Brain microvascular endothelial cell (primary cell): ENCODE measurements at regions not wholly inside any gene's neighbourhood (a gene's known extent, or its start where the extent isn't known, plus 50 kb on each side); places are given as distances from the start of the nearest gene placed in this dataset.

Experiments
- DNase-seq: peaks from one replicate; pipeline ENCODE4 v3.0.0-alpha.2; 2020
- H3K27ac ChIP-seq: fragments of 250-450 bp; sonication (Bioruptor Pico); 2 replicates; pipeline ENCODE4 v1.5.1; 2020; ENCODE audit warnings: mild to moderate bottlenecking, moderate library complexity
- H3K27me3 ChIP-seq: fragments of 250-450 bp; sonication (Bioruptor Pico); replicated peaks from 2 replicates; pipeline ENCODE4 v1.5.1; 2020; ENCODE audit warnings: mild to moderate bottlenecking
- H3K36me3 ChIP-seq: fragments of 250-450 bp; sonication (Bioruptor Pico); replicated peaks from 2 replicates; pipeline ENCODE4 v1.5.1; 2020; ENCODE audit warnings: mild to moderate bottlenecking
- H3K4me3 ChIP-seq: 2 replicates; pipeline ENCODE4 v1.5.1; 2011; ENCODE audit warnings: low read depth, mild to moderate bottlenecking, control low read depth, low read length, moderate library complexity
- in situ Hi-C: cut with HindIII; loops from 2 replicates; pipeline ENCODE4 v1.10.0; 2017; ENCODE audit warnings: low sequenced_read_pairs, low pct_ligation_motif_present
- TF ChIP-seq, protein P1 (sequence below): IDR thresholded peaks from 2 replicates; pipeline ENCODE4 v1.5.1; 2011; ENCODE audit warnings: low read depth, mild to moderate bottlenecking, moderate library complexity, low read length, control low read depth, inconsistent platforms; ENCODE audit errors: missing control alignments

DNA sequence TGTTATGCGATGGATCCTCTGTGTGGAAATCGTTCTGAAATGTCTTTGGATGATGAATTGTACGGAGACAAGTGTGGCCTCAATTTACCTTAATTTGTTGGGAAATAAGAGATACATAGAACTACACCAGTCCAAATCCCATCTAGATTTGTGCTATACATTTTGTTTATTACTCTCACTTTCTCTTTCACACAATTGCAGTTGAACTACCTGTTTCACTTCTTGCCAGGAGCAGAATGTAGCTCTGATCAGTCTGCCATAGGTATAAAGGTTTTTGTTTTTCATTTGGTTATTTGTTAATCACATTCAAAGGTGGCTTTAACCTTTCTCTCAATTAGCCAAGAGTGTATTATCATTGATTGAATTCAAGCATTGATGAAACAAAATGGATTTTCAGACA is 268.2 kb downstream of the SNAPC1 start:
- Histone ChIP-seq H3K36me3 (no peaks in the 10 kb centered on the region), H3K27me3 (no peaks in the 10 kb centered on the region), H3K4me3 (no peak overlapping the region), H3K27ac (no peak overlapping the region)
- in situ Hi-C loops = no loop called here
- TF ChIP-seq, protein P1, sequence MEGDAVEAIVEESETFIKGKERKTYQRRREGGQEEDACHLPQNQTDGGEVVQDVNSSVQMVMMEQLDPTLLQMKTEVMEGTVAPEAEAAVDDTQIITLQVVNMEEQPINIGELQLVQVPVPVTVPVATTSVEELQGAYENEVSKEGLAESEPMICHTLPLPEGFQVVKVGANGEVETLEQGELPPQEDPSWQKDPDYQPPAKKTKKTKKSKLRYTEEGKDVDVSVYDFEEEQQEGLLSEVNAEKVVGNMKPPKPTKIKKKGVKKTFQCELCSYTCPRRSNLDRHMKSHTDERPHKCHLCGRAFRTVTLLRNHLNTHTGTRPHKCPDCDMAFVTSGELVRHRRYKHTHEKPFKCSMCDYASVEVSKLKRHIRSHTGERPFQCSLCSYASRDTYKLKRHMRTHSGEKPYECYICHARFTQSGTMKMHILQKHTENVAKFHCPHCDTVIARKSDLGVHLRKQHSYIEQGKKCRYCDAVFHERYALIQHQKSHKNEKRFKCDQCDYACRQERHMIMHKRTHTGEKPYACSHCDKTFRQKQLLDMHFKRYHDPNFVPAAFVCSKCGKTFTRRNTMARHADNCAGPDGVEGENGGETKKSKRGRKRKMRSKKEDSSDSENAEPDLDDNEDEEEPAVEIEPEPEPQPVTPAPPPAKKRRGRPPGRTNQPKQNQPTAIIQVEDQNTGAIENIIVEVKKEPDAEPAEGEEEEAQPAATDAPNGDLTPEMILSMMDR = no peak
- no peak for DNase-seq

DNA sequence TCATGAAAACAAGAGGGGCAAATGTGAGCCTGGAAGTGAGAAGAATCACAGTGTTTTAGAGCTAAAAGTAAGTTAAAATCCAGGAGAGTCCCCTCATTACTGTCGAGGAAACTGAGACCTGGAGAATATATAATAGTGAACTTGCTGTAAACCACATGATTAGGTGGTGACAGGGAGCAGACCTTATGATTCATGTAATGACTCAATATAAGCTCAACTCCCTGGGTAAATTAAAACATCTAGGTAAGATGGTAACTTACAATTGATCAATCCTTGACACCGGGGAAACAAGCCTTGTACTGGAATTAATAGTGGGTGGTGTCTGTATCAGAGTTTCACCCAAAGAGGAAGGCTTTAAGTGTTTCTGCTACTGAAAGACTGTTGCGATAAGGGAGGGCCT is 269.3 kb downstream of the SNAPC1 start:
- H3K4me3 ChIP-seq = no peak overlapping the region
- DNase-seq = no peak
- no peaks in the 10 kb centered on the region for H3K36me3 ChIP-seq
- TF ChIP-seq, protein P1 = no peak
- in situ Hi-C loops = no loop called here
- no peaks in the 10 kb centered on the region for H3K27me3 ChIP-seq
- no peak overlapping the region for H3K27ac ChIP-seq

DNA sequence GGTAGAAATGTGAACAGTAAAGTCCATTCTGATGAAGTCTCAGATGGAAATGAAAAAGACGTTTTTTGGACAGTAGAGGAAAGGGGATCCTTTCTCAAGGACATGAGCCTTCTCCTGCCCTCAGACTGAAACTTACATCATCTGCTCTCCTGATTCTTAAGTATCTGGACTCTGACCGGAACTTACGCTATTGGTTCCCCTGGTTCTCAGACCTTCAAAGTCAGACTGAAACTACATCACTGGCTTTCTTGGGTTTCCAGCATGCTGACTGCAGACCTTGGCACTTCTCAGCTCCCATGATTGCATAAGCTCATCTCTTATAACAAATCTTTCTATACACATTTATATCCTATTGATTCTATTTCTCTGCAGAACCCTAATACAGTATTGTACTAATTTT is 291.0 kb downstream of the SNAPC1 start:
- Histone ChIP-seq H3K36me3 (no peaks in the 10 kb centered on the region), H3K27ac (no peak overlapping the region), H3K4me3 (no peak overlapping the region), H3K27me3 (no peaks in the 10 kb centered on the region)
- DNase-seq = no peak
- in situ Hi-C loops = no loop called here
- TF ChIP-seq, protein P1 = no peak

DNA sequence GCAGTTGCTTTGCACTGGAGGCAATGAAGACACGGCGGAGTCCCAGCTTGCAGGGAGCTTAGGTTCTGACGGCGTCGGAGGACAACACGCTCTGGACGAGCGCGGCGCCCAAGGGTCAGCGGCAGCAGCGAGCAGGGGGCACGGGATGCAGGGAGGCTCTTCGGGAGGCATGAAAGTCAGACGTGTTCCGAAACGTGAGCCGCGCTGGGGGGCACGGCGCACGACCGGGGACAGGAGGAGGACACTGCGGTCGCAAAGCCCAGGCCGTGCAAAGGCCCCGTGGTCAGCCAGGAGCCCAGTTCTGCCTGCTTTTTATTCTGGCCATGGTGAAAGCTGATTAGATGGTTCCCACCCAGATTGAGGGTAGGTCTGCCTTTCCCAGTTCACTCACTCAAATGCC is 294.6 kb downstream of the SNAPC1 start:
- H3K27me3 ChIP-seq = no peaks in the 10 kb centered on the region
- in situ Hi-C loops = no loop called here
- TF ChIP-seq, protein P1 = no peak
- DNase-seq = no peak
- no peaks in the 10 kb centered on the region for H3K36me3 ChIP-seq
- no peak overlapping the region for H3K27ac ChIP-seq
- H3K4me3 ChIP-seq = no peak overlapping the region

DNA sequence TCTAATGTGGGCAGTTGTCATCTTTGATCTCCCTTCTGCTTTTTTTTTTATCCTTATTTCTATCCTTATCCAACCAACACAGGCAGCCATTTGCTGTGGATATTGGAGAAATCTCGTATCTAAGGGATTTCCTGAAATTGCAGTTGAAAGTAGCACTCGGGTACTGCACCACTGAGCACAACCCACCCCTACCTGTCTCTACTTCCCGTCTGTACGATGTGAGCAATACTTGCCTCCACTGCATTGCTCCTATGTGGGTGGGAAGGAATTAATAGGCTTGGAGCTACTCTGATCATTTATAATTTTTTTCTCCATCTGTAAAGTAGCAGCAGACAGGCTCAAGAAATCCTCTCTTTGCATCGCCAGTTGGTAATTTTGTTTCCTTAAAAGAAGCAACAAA is 300.4 kb downstream of the SNAPC1 start:
- Histone ChIP-seq H3K27ac (no peak overlapping the region), H3K27me3 (no peaks in the 10 kb centered on the region), H3K36me3 (no peaks in the 10 kb centered on the region), H3K4me3 (no peak overlapping the region)
- TF ChIP-seq, protein P1 = no peak
- DNase-seq = no peak
- in situ Hi-C loops = no loop called here

DNA sequence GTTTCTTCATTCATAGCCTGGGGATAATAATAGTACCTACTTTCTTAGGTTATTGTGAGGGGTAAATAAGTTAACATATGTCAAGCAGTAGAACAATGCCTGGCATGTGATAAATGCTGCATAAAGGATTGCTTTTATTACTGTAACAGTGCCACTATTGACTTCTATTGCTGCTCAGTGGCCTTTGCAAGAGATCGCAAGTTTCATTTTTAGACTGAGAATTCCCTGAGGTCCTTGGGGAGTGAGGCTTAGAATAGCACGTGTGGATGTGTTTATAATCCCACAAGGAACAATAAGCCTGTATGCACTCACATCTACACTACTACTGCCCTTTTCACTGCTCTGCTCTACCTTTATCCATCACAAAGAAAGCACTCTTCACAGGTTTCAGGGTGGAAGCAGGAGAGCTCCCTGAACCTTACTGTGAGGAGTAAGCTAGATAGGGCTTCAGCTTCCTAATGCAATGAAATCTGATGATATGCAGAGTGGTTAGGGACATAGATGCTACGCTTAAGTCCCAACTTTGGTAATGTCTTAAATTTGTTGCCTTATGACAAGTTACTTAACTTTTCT is 302.6 kb downstream of the SNAPC1 start:
- in situ Hi-C loops = no loop called here
- no peak overlapping the region for H3K27ac ChIP-seq
- no peak for DNase-seq
- no peak overlapping the region for H3K4me3 ChIP-seq
- H3K27me3 ChIP-seq = no peaks in the 10 kb centered on the region
- H3K36me3 ChIP-seq = no peaks in the 10 kb centered on the region
- TF ChIP-seq, protein P1 = no peak
